HCT116 (cell line): ENCODE measurements at regions not wholly inside any gene's neighbourhood (a gene's known extent, or its start where the extent isn't known, plus 50 kb on each side); places are given as distances from the start of the nearest gene placed in this dataset.

Experiments used
- ATAC-seq: fragments of 200-7000 bp; cut with Tn5 transposase; 2 replicates; pipeline ENCODE4 v1.9.1; 2020; ENCODE audit warnings: mild to moderate bottlenecking, moderate library complexity
- BruUV-seq: library from RNA; stranded (reverse); fragments of 400-500 nt; replicated peaks from 2 replicates; lab custom pipeline; 2021; lab: Mats Ljungman, UMichigan
- CTCF ChIA-PET: fragments of 300-600 bp; sonication (Branson Sonifier 250); formaldehyde crosslinking; loops from one replicate; lab custom pipeline; 2021; ENCODE audit warnings: antibody characterized with exemption; lab: Charles Lee
- POLR2A ChIA-PET: fragments of 300-600, 350-600 bp; sonication (Branson Sonifier 250); formaldehyde crosslinking; loops from one replicate; lab custom pipeline; 2021; ENCODE audit warnings: antibody characterized with exemption; lab: Charles Lee
- RAD21 ChIA-PET, 2 experiments: fragments of 300-600 bp; sonication (Branson Sonifier 250); formaldehyde crosslinking; loops; one replicate each; lab custom pipeline; 2023; ENCODE audit warnings: low total read pairs in 2 of 2; ENCODE audit not compliant: uncharacterized antibody in 2 of 2, unreplicated experiment in 2 of 2, low non-redundant PET in 1 of 2; lab: Charles Lee
- DNase-seq: peaks from one replicate; pipeline ENCODE4 v3.0.0-alpha.2; 2010; ENCODE audit warnings: low read depth, low spot score
- H2AFZ ChIP-seq: fragments of 200-600 bp; shearing (Covaris generic), sonication (generic); 2 replicates; pipeline ENCODE4 v1.6.1; 2017; ENCODE audit warnings: low read depth, mixed run types, mixed read lengths, antibody characterized with exemption, low read length; ENCODE audit not compliant: poor library complexity, severe bottlenecking
- H3K27ac ChIP-seq: 2 replicates; pipeline ENCODE4 v1.5.1; 2012; ENCODE audit warnings: low read depth, low read length
- H3K27me3 ChIP-seq: fragments of 200-600 bp; sonication (generic); 2 replicates; pipeline ENCODE4 v1.6.1; 2016; ENCODE audit warnings: mixed run types, low read length, mixed read lengths; ENCODE audit not compliant: insufficient read depth
- H3K36me3 ChIP-seq, 2 experiments: fragments of 200-500 bp in 1 of 2; fragments of 200-600 bp in 1 of 2; sonication (Bioruptor generic) in 1 of 2; sonication (generic) in 1 of 2; 2 replicates each; pipeline versions ENCODE4 v1.5.1 to v1.6.1; 2014 to 2016; ENCODE audit warnings: low read length in 2 of 2, inconsistent platforms in 1 of 2, mixed read lengths in 1 of 2, mixed run types in 1 of 2; ENCODE audit not compliant: insufficient read depth in 2 of 2, control insufficient read depth in 1 of 2
- H3K4me1 ChIP-seq, 2 experiments: fragments of 200-600 bp in 1 of 2; sonication (generic) in 1 of 2; 2 replicates each; pipeline versions ENCODE4 v1.5.1 to v1.6.1; 2012 to 2017; ENCODE audit warnings: low read length in 2 of 2, inconsistent platforms in 1 of 2, mild to moderate bottlenecking in 1 of 2, mixed read lengths in 1 of 2, mixed run types in 1 of 2, moderate library complexity in 1 of 2; ENCODE audit not compliant: insufficient read depth in 2 of 2, control insufficient read depth in 1 of 2
- H3K4me2 ChIP-seq: fragments of 200-600 bp; sonication (generic); 2 replicates; pipeline ENCODE4 v1.6.1; 2017; ENCODE audit warnings: mixed run types, low read length, mixed read lengths
- H3K4me3 ChIP-seq, 2 experiments: fragments of 200-600 bp in 1 of 2; sonication (generic) in 1 of 2; replicated peaks in 1 of 2; 2 replicates each; pipeline ENCODE4 v1.5.1; 2011 to 2016; ENCODE audit warnings: low read length in 2 of 2, control low read depth in 1 of 2, low read depth in 1 of 2, mild to moderate bottlenecking in 1 of 2, mixed read lengths in 1 of 2, mixed run types in 1 of 2
- H3K79me2 ChIP-seq: fragments of 200-600 bp; sonication (generic); 2 replicates; pipeline ENCODE4 v1.6.1; 2017; ENCODE audit warnings: mild to moderate bottlenecking, mixed run types, low read length, moderate library complexity, mixed read lengths; ENCODE audit not compliant: insufficient read depth
- H3K9ac ChIP-seq: fragments of 200-600 bp; sonication (generic); 2 replicates; pipeline ENCODE4 v1.6.1; 2016; ENCODE audit warnings: low read length, mixed read lengths
- H3K9me2 ChIP-seq: fragments of 200-600 bp; sonication (generic), shearing (Covaris generic); 2 replicates; pipeline ENCODE4 v1.6.1; 2017; ENCODE audit warnings: mixed run types, mild to moderate bottlenecking, moderate library complexity; ENCODE audit not compliant: insufficient read depth
- H3K9me3 ChIP-seq, 2 experiments: fragments of 200-500 bp in 1 of 2; fragments of 200-600 bp in 1 of 2; sonication (Bioruptor generic) in 1 of 2; sonication (generic) in 1 of 2; 2 replicates each; pipeline ENCODE4 v1.6.1; 2014 to 2017; ENCODE audit warnings: low read length in 2 of 2, mixed read lengths in 2 of 2, inconsistent platforms in 1 of 2, low read depth in 1 of 2, mild to moderate bottlenecking in 1 of 2, mixed run types in 1 of 2, moderate library complexity in 1 of 2; ENCODE audit not compliant: control insufficient read depth in 1 of 2, insufficient read depth in 1 of 2
- H4K20me1 ChIP-seq: fragments of 200-600 bp; sonication (generic), shearing (Covaris generic); 2 replicates; pipeline ENCODE4 v1.6.1; 2017; ENCODE audit warnings: mixed run types, mild to moderate bottlenecking, moderate library complexity; ENCODE audit not compliant: insufficient read depth
- CBX3 ChIP-seq: IDR thresholded peaks from 2 replicates; pipeline ENCODE4 v1.6.1; 2012; ENCODE audit warnings: low read depth
- EGR1 ChIP-seq: IDR thresholded peaks from 2 replicates; pipeline ENCODE4 v1.6.1; 2012; ENCODE audit warnings: low read depth
- ELF1 ChIP-seq: IDR thresholded peaks from 2 replicates; pipeline ENCODE4 v1.6.1; 2012; ENCODE audit warnings: low read depth, borderline replicate concordance
- JUND ChIP-seq: IDR thresholded peaks from 2 replicates; pipeline ENCODE4 v1.6.1; 2012
- POLR2AphosphoS5 ChIP-seq: IDR thresholded peaks from 2 replicates; pipeline ENCODE4 v1.6.1; 2011; ENCODE audit warnings: mild to moderate bottlenecking, low read depth, low read length, moderate library complexity
- RAD21 ChIP-seq: IDR thresholded peaks from 2 replicates; pipeline ENCODE4 v1.6.1; 2012; ENCODE audit warnings: low read depth, mild to moderate bottlenecking
- SIN3A ChIP-seq: IDR thresholded peaks from 2 replicates; pipeline ENCODE4 v1.6.1; 2012; ENCODE audit warnings: low read depth
- SRF ChIP-seq: IDR thresholded peaks from 2 replicates; pipeline ENCODE4 v1.6.1; 2012; ENCODE audit warnings: low read depth
- TCF7L2 ChIP-seq: IDR thresholded peaks from 2 replicates; pipeline ENCODE4 v1.7.0; 2011; ENCODE audit warnings: borderline replicate concordance, inconsistent platforms; ENCODE audit not compliant: insufficient read depth, insufficient read length; ENCODE audit errors: extremely low read depth
- YY1 ChIP-seq: IDR thresholded peaks from 2 replicates; pipeline ENCODE4 v1.6.1; 2011; ENCODE audit warnings: low read length, low read depth, moderate library complexity, mild to moderate bottlenecking; ENCODE audit not compliant: insufficient replicate concordance; ENCODE audit errors: extremely low read depth
- ZBTB33 ChIP-seq: IDR thresholded peaks from 2 replicates; pipeline ENCODE4 v1.6.1; 2011; ENCODE audit warnings: mild to moderate bottlenecking, low read length, moderate library complexity; ENCODE audit not compliant: insufficient replicate concordance; ENCODE audit errors: extremely low read depth
- ZFX ChIP-seq: fragments of 450-650 bp; IDR thresholded peaks from 2 replicates; pipeline ENCODE4 v1.6.1; 2017
- intact Hi-C: fragments of 100-400 bp; cut with micrococcal nuclease; formaldehyde crosslinking; loops from 2 replicates; pipeline ENCODE4 v1.10.0; 2022

GRCh38 chr16:58963479-58963878 is 229.4 kb upstream of the GOT2 start:
- intact Hi-C loops, result no loop called here
- CTCF ChIA-PET, result no interaction called here

More at GRCh38 chr16:58963479-58963878, 229.4 kb upstream of the GOT2 start:
- H3K9me3 ChIP-seq, result no peaks in the 10 kb centered on the region
- H2AFZ ChIP-seq, result no peak overlapping the region
- H3K9me2 ChIP-seq, result no peaks in the 10 kb centered on the region
- no peak overlapping the region for H3K9ac ChIP-seq
- H3K27ac ChIP-seq, result no peak overlapping the region
- no TSS peak for BruUV-seq
- H3K4me3 ChIP-seq, result no peak overlapping the region
- TF ChIP-seq EGR1 (no peak), ELF1 (no peak), POLR2AphosphoS5 (no peak), YY1 (no peak), ZFX (no peak), SRF (no peak), SIN3A (no peak), ZBTB33 (no peak), RAD21 (no peak), JUND (no peak), TCF7L2 (no peak), CBX3 (no peak)
- ATAC-seq (no peak), DNase-seq (no peak)
- H3K4me2 ChIP-seq, result no peak overlapping the region
- no peaks in the 10 kb centered on the region for H3K27me3 ChIP-seq
- no peaks in the 10 kb centered on the region for H4K20me1 ChIP-seq
- RAD21 ChIA-PET, result no interaction called here
- H3K4me1 ChIP-seq, result no peaks in the 10 kb centered on the region
- POLR2A ChIA-PET, result no interaction called here
- H3K79me2 ChIP-seq, result no peaks in the 10 kb centered on the region
- H3K36me3 ChIP-seq, result no peaks in the 10 kb centered on the region
